Activated B cell treated with CpG ODN at 0.5 μM for 24 hours (primary cell): ENCODE measurements at regions not wholly inside any gene's neighbourhood (a gene's known extent, or its start where the extent isn't known, plus 50 kb on each side); places are given as distances from the start of the nearest gene placed in this dataset.
"Not testable (repeated sequence)": the region's sequence is repeated elsewhere in the genome, so short reads cannot be mapped to it uniquely, and the experiment has no call there.

Source experiments
- ATAC-seq: fragments of 200-7000 bp; cut with Tn5 transposase; one replicate; pipeline ENCODE4 v1.10.0; 2021; ENCODE audit warnings: low read depth, mild to moderate bottlenecking, moderate library complexity
- CTCF ChIA-PET: fragments of 350-600 bp; sonication (Branson Sonifier 250); formaldehyde crosslinking; loops from one replicate; lab custom pipeline; 2021; ENCODE audit warnings: antibody characterized with exemption; lab: Charles Lee
- POLR2A ChIA-PET: fragments of 350-600 bp; sonication (Branson Sonifier 250); formaldehyde crosslinking; loops from one replicate; lab custom pipeline; 2021; ENCODE audit warnings: antibody characterized with exemption; lab: Charles Lee
- DNase-seq: peaks from one replicate; pipeline ENCODE4 v3.0.0; 2022
- H3K27ac Mint-ChIP-seq: one replicate; pipeline ENCODE4 v1.8.0; 2020; ENCODE audit warnings: mixed read lengths
- H3K27me3 Mint-ChIP-seq: one replicate; pipeline ENCODE4 v1.8.0; 2021; ENCODE audit warnings: mixed read lengths
- H3K36me3 Mint-ChIP-seq: one replicate; pipeline ENCODE4 v1.8.0; 2021; ENCODE audit warnings: low read depth, mixed read lengths
- H3K4me1 Mint-ChIP-seq: one replicate; pipeline ENCODE4 v1.8.0; 2021; ENCODE audit warnings: mixed read lengths
- H3K4me3 Mint-ChIP-seq: one replicate; pipeline ENCODE4 v1.8.0; 2020; ENCODE audit warnings: mild to moderate bottlenecking, mixed read lengths
- H3K9me3 Mint-ChIP-seq: one replicate; pipeline ENCODE4 v1.8.0; 2020; ENCODE audit warnings: mixed read lengths
- intact Hi-C: fragments of 100-400 bp; cut with micrococcal nuclease; formaldehyde crosslinking; loops from one replicate; pipeline ENCODE4 v1.15.1; 2024
- TF ChIP-seq, protein P1 (sequence below): fragments of 200-600 bp; IDR thresholded peaks from one replicate; pipeline ENCODE4 v1.8.0; 2022; ENCODE audit warnings: antibody characterized with exemption, mild to moderate bottlenecking

- ATAC-seq (no peak), DNase-seq (no peak)
- intact Hi-C loops: no loop called here
- Mint-ChIP-seq H3K4me3 (no peak overlapping the region), H3K4me1 (no peaks in the 10 kb centered on the region), H3K36me3 (no peaks in the 10 kb centered on the region), H3K27me3 (peaks cover 9% of the 10 kb centered on the region), H3K27ac (no peak overlapping the region), H3K9me3 (no peaks in the 10 kb centered on the region)
- TF ChIP-seq, protein P1, sequence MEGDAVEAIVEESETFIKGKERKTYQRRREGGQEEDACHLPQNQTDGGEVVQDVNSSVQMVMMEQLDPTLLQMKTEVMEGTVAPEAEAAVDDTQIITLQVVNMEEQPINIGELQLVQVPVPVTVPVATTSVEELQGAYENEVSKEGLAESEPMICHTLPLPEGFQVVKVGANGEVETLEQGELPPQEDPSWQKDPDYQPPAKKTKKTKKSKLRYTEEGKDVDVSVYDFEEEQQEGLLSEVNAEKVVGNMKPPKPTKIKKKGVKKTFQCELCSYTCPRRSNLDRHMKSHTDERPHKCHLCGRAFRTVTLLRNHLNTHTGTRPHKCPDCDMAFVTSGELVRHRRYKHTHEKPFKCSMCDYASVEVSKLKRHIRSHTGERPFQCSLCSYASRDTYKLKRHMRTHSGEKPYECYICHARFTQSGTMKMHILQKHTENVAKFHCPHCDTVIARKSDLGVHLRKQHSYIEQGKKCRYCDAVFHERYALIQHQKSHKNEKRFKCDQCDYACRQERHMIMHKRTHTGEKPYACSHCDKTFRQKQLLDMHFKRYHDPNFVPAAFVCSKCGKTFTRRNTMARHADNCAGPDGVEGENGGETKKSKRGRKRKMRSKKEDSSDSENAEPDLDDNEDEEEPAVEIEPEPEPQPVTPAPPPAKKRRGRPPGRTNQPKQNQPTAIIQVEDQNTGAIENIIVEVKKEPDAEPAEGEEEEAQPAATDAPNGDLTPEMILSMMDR: no peak
- ChIA-PET CTCF (no interaction called here), POLR2A (no interaction called here)
These were observed 73.1 kb upstream of the FAM20A start for GRCh38 chr17:68674029-68674925.

DNA sequence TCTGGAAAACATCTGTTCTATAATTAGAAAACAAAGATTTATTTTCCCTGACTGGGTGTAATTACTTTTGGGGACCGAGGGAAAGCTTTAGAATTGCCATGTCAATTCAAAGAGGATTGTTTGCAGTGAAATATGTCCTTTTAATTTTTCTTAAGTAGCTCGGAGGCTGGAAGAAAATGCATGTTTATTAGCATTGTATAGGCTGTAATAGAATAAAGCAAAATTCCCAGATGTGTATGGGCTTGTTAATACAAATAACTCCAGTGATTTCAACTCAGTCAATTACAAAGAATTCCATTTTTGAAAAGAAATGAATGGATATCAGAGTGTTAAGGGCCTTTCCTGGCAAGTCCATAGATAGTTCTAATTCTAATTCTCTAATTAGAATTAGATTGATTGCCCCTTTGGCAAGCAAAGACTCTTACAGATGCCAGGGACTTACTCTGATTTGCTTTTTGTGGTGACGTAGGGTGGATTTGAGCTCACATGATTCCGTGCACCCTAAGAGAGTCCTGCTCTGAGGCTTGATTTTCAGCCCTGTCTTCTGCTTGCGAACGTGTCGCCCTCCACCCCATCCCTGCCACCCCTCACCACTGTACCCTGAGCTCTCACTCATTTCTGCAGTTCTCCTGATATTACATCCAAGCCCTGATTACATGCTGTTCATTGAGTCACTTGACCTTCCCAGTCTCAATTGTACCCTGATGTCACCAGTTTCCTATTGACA lies 70.0 kb upstream of the FAM20A start:
- H3K4me3 Mint-ChIP-seq: no peak overlapping the region
- H3K27me3 Mint-ChIP-seq: peaks cover 10% of the 10 kb centered on the region

DNA sequence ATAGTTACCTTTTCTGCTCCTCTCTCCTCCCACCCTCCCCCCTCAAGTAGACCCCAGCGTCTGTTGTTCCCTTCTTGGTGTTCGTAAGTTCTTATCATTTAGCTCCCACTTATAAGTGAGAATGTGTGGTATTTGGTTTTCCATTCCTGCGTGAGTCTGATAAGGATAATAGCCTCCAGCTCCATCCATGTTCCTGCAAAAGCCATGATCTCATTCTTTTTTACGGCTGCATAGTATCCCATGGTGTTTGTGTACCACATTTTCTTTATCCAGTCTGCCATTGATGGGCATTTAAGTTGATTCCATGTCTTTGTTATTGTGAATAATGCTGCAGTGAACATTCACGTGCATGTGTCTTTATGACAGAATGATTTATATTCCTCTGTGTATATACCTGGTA lies 65.3 kb upstream of the FAM20A start:
- intact Hi-C loops, H3K9me3 Mint-ChIP-seq, DNase-seq, POLR2A ChIA-PET, H3K4me3 Mint-ChIP-seq, H3K4me1 Mint-ChIP-seq, ATAC-seq, CTCF ChIA-PET, H3K36me3 Mint-ChIP-seq, H3K27ac Mint-ChIP-seq: not testable (repeated sequence)
- H3K27me3 Mint-ChIP-seq: peaks cover 15% of the 10 kb centered on the region

More for the DNA sequence above, 70.0 kb upstream of the FAM20A start:
- no peaks in the 10 kb centered on the region for H3K36me3 Mint-ChIP-seq
- H3K4me1 Mint-ChIP-seq: no peaks in the 10 kb centered on the region
- H3K9me3 Mint-ChIP-seq: peaks cover 3% of the 10 kb centered on the region
- H3K27ac Mint-ChIP-seq: no peak overlapping the region
- TF ChIP-seq, protein P1: no peak
- CTCF ChIA-PET: no interaction called here
- DNase-seq (no peak), ATAC-seq (no peak)
- POLR2A ChIA-PET: no interaction called here
- intact Hi-C loops: no loop called here

GRCh38 chr17:68665373-68665772 lies 64.2 kb upstream of the FAM20A start:
- no peak for ATAC-seq
- TF ChIP-seq, protein P1: no peak
- Mint-ChIP-seq H3K4me1 (no peaks in the 10 kb centered on the region), H3K4me3 (no peak overlapping the region), H3K9me3 (peaks cover 3% of the 10 kb centered on the region), H3K27me3 (peaks cover 15% of the 10 kb centered on the region), H3K36me3 (no peaks in the 10 kb centered on the region), H3K27ac (no peak overlapping the region)
- POLR2A ChIA-PET: no interaction called here
- CTCF ChIA-PET: no interaction called here
- intact Hi-C loops: no loop called here
- no peak for DNase-seq

DNA sequence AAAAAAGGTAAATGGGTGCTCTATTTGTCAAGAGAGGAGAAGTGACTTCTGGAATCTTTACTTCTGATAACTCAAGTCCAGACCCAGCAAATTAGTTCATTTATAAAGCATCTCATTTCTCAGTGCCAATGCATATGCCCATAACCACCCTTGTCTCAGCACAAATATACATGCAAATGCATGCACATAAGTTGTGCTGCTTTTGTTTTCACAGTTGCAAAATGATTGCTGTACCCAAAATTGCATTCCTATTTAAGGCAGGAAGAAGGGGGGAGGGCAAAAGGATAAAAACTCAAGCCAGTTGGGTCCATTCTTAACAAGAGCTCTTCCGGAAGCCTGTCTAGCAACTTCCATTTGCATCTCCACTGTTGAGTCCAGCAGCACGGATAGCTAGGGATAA lies 61.3 kb upstream of the FAM20A start:
- Mint-ChIP-seq H3K9me3 (peaks cover 3% of the 10 kb centered on the region), H3K27me3 (peaks cover 18% of the 10 kb centered on the region), H3K4me1 (no peaks in the 10 kb centered on the region), H3K4me3 (no peak overlapping the region), H3K27ac (no peak overlapping the region), H3K36me3 (no peaks in the 10 kb centered on the region)
- DNase-seq (no peak), ATAC-seq (no peak)
- intact Hi-C loops: no loop called here
- CTCF ChIA-PET: no interaction called here
- TF ChIP-seq, protein P1: no peak
- POLR2A ChIA-PET: no interaction called here
